Upper lobe of right lung (tissue), 1 donor: ENCODE measurements at regions not wholly inside any gene's neighbourhood (a gene's known extent, or its start where the extent isn't known, plus 50 kb on each side); places are given as distances from the start of the nearest gene placed in this dataset.

Source experiments
- ATAC-seq: fragments of 200-7000 bp; cut with Tn5 transposase; one replicate; pipeline ENCODE4 v1.9.1; 2020; ENCODE audit warnings: mild to moderate bottlenecking, moderate library complexity
- DNase-seq: peaks from one replicate; pipeline ENCODE4 v3.0.0-alpha.2; 2020
- H3K27ac ChIP-seq: fragments of 200-600 bp; one replicate; pipeline ENCODE4 v1.8.0; 2022
- H3K27me3 ChIP-seq: fragments of 200-600 bp; one replicate; pipeline ENCODE4 v1.8.0; 2022; ENCODE audit warnings: mild to moderate bottlenecking
- H3K36me3 ChIP-seq: fragments of 200-600 bp; one replicate; pipeline ENCODE4 v1.8.0; 2022
- H3K4me1 ChIP-seq: fragments of 200-600 bp; one replicate; pipeline ENCODE4 v1.8.0; 2022
- H3K4me3 ChIP-seq: fragments of 200-600 bp; one replicate; pipeline ENCODE4 v1.8.0; 2022; ENCODE audit warnings: mild to moderate bottlenecking
- H3K9me3 ChIP-seq: fragments of 200-600 bp; one replicate; pipeline ENCODE4 v1.8.0; 2022
- CTCF ChIP-seq: fragments of 200-600 bp; IDR thresholded peaks from one replicate; pipeline ENCODE4 v1.8.0; 2022; ENCODE audit warnings: antibody characterized with exemption
- intact Hi-C: fragments of 100-400 bp; cut with DNase I; formaldehyde crosslinking; loops from one replicate; pipeline ENCODE4 v1.11.0; 2022
- donor health status: DM: no; HTN: yes; CAD: no; lungs with severe emphysema.

- Histone ChIP-seq H3K36me3 (no peaks in the 10 kb centered on the region), H3K4me3 (no peak overlapping the region), H3K27me3 (no peaks in the 10 kb centered on the region), H3K27ac (no peak overlapping the region), H3K9me3 (no peaks in the 10 kb centered on the region), H3K4me1 (no peaks in the 10 kb centered on the region)
- DNase-seq: no peak
- intact Hi-C loops: no loop called here
- TF ChIP-seq CTCF: no peak
- peak; percentile 60 for ATAC-seq
These were observed 942.4 kb upstream of the PCDH20 start for GRCh38 chr13:62357887-62358645.

DNA sequence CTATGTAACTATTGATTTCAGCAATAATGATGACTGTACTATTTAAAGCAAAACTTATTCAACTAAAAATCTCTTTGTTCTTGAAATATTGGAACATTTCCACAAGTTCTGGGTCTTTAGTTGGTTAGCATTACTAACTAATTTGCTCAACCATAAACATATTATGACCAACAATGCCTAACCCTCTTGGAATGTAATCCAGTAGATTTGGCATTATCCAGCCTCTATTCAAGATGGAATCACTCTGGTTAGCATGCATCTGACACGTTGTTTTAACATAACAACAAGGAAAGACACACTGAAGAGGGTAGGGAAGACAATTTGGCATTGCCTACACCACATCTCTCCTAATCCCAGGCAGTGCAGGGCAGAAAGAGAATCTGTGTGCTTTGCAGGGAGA, 941.3 kb upstream of the PCDH20 start:
- intact Hi-C loops: no loop called here
- H3K4me1 ChIP-seq: no peaks in the 10 kb centered on the region
- DNase-seq: no peak
- no peaks in the 10 kb centered on the region for H3K27me3 ChIP-seq
- H3K4me3 ChIP-seq: no peak overlapping the region
- H3K9me3 ChIP-seq: no peaks in the 10 kb centered on the region
- no peak for TF ChIP-seq CTCF
- H3K36me3 ChIP-seq: no peaks in the 10 kb centered on the region
- H3K27ac ChIP-seq: no peak overlapping the region
- ATAC-seq: no peak

DNA sequence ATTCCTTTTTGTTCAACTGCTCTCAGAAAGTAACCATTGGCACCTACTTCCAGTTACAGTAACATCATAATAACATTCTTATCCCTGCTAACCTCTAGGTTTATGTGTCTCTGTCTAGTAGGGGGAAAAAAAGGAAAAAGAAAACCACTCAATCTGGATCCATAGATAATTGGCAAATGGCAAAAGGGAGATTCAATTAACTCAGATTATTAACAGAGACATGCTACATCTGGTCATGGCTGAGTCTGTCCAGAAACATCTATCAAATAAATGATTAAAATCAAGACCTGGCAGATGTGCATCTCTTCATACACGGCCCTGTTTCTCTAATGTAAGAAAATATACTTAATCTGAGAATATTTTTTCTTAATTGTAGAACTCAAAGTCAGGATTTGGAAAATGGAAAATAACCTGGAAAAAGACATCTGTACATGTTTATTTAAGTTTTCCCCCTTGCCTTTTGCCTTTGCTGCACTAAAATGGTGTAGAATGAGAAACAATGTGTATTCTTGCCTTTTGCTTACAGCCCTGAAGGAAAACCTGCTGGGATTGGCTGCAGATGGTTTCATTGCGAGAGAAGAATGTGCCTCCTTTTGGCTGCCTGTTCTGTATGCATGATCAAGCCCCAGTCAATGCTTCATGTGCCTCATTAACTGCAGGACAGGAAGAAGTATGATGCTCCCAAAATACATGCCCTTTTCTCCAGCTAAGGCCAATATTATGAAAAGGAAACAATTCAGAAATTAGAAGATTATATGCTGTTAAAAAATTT, 921.6 kb upstream of the PCDH20 start:
- ATAC-seq (no peak), DNase-seq (no peak)
- H3K4me1 ChIP-seq: no peaks in the 10 kb centered on the region
- no peak overlapping the region for H3K27ac ChIP-seq
- no peak overlapping the region for H3K4me3 ChIP-seq
- no peaks in the 10 kb centered on the region for H3K9me3 ChIP-seq
- intact Hi-C loops: no loop called here
- no peak for TF ChIP-seq CTCF
- H3K36me3 ChIP-seq: no peaks in the 10 kb centered on the region
- H3K27me3 ChIP-seq: no peaks in the 10 kb centered on the region

- H3K4me1 ChIP-seq: no peaks in the 10 kb centered on the region
- no peak for DNase-seq
- no peaks in the 10 kb centered on the region for H3K9me3 ChIP-seq
- no peaks in the 10 kb centered on the region for H3K36me3 ChIP-seq
- H3K27me3 ChIP-seq: no peaks in the 10 kb centered on the region
- no peak for ATAC-seq
- no peak for TF ChIP-seq CTCF
- intact Hi-C loops: no loop called here
- H3K27ac ChIP-seq: no peak overlapping the region
- no peak overlapping the region for H3K4me3 ChIP-seq
These were observed 920.9 kb upstream of the PCDH20 start for GRCh38 chr13:62336507-62336906.

- intact Hi-C loops: no loop called here
- no peak for ATAC-seq
- no peak for DNase-seq
- no peaks in the 10 kb centered on the region for H3K9me3 ChIP-seq
- no peak for TF ChIP-seq CTCF
- H3K4me3 ChIP-seq: no peak overlapping the region
- no peaks in the 10 kb centered on the region for H3K36me3 ChIP-seq
- no peaks in the 10 kb centered on the region for H3K27me3 ChIP-seq
- H3K4me1 ChIP-seq: no peaks in the 10 kb centered on the region
- no peak overlapping the region for H3K27ac ChIP-seq
These were observed 917.8 kb upstream of the PCDH20 start for GRCh38 chr13:62333466-62333865.
